Left lung (tissue), 4 donors: ENCODE measurements at regions not wholly inside any gene's neighbourhood (a gene's known extent, or its start where the extent isn't known, plus 50 kb on each side); places are given as distances from the start of the nearest gene placed in this dataset.

Source experiments
- ATAC-seq: fragments of 200-7000 bp; cut with Tn5 transposase; one replicate; pipeline ENCODE4 v1.9.1; 2020; ENCODE audit warnings: moderate library complexity
- DNase-seq, 4 donors: peaks; one replicate each; pipeline ENCODE4 v3.0.0-alpha.2; 2013 to 2020
- H3K27ac ChIP-seq, 2 donors: fragments of 200-600 bp; sonication (generic) in 1 of 2; one replicate each; pipeline versions ENCODE4 v1.5.0 to v1.8.0; 2020 to 2021
- H3K27me3 ChIP-seq, 2 donors: fragments of 200-600 bp; sonication (generic) in 1 of 2; one replicate each; pipeline versions ENCODE4 v1.5.0 to v1.8.0; 2020 to 2021
- H3K36me3 ChIP-seq, 2 donors: fragments of 200-600 bp; sonication (generic) in 1 of 2; one replicate each; pipeline versions ENCODE4 v1.5.0 to v1.8.0; 2020 to 2021
- H3K4me1 ChIP-seq, 2 donors: fragments of 200-600 bp; one replicate each; pipeline ENCODE4 v1.8.0; 2021
- H3K4me3 ChIP-seq, 2 donors: fragments of 200-600 bp; sonication (generic) in 1 of 2; one replicate each; pipeline versions ENCODE4 v1.5.0 to v1.8.0; 2020 to 2021; ENCODE audit warnings: mild to moderate bottlenecking in 1 of 2
- H3K9me3 ChIP-seq, 2 donors: fragments of 200-600 bp; sonication (generic) in 1 of 2; one replicate each; pipeline versions ENCODE4 v1.5.0 to v1.8.0; 2020 to 2021
- intact Hi-C, 2 donors: fragments of 100-400 bp; cut with DNase I; formaldehyde crosslinking; loops; one replicate each; pipeline versions ENCODE4 v1.11.2 to v1.14.2; 2022
- TF ChIP-seq, protein P1 (sequence below), 2 donors: fragments of 200-600 bp; sonication (generic) in 1 of 2; IDR thresholded peaks; one replicate each; pipeline versions ENCODE4 v1.5.0 to v1.8.0; 2021; ENCODE audit warnings: antibody characterized with exemption in 2 of 2
- donor health status: DM: no; HTN: yes; CAD: no.
- donor health status: DM: no; HTN: no; CAD: no.

DNA sequence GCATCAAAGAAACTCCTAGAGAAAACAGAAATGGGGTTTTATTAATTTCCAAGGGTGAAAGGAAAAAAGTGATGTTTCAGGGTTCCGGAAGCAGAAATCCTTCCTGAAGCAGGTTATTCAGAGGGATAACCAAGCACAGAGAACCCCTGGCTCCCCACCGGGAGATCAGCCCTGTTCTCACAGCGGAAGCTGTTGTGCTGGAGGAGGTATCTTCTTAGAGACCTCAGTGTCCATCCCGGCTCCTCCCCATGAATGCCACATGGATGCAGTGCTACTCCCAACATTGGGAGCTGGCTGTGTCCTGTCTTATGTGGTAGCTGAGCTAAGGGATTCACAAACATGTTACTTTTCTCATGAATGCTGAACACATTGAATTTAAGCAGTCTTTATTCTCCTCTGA lies 80.9 kb upstream of the IRX2 start:
- Histone ChIP-seq H3K9me3 (peaks cover 0 to 2% of the 10 kb centered on the region in 2 donors), H3K36me3 (no peaks in the 10 kb centered on the region), H3K27me3 (no peaks in the 10 kb centered on the region), H3K4me1 (no peaks in the 10 kb centered on the region), H3K27ac (no peak overlapping the region), H3K4me3 (no peak overlapping the region)
- TF ChIP-seq, protein P1, sequence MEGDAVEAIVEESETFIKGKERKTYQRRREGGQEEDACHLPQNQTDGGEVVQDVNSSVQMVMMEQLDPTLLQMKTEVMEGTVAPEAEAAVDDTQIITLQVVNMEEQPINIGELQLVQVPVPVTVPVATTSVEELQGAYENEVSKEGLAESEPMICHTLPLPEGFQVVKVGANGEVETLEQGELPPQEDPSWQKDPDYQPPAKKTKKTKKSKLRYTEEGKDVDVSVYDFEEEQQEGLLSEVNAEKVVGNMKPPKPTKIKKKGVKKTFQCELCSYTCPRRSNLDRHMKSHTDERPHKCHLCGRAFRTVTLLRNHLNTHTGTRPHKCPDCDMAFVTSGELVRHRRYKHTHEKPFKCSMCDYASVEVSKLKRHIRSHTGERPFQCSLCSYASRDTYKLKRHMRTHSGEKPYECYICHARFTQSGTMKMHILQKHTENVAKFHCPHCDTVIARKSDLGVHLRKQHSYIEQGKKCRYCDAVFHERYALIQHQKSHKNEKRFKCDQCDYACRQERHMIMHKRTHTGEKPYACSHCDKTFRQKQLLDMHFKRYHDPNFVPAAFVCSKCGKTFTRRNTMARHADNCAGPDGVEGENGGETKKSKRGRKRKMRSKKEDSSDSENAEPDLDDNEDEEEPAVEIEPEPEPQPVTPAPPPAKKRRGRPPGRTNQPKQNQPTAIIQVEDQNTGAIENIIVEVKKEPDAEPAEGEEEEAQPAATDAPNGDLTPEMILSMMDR (IDR thresholded peaks at IDR 0.05), result no peak
- ATAC-seq, result no peak
- intact Hi-C loops, result no loop called here
- no peak for DNase-seq

DNA sequence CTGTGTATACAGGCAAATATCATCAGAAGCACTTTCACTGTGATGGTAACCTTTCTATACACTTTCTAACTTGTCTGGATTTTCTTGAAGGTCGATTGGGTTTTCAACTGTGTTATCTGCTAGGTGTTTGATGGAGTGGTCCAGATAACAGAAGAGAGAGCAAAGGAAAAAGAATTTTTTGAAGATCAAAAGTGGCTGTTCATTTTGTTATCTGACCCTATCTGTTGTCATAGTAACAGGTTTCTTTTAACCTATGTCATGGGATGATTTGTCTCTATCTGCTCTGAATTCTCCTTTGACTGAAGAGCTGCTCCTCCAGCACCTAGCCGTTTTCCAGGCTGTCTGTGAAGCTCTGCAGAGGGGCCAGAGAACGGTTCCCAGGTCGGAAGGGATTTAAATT lies 77.8 kb upstream of the IRX2 start:
- H3K27me3 ChIP-seq, result no peaks in the 10 kb centered on the region
- H3K4me1 ChIP-seq, result no peaks in the 10 kb centered on the region
- ATAC-seq (no peak), DNase-seq (no peak)
- intact Hi-C loops, result no loop called here
- H3K27ac ChIP-seq, result no peak overlapping the region
- TF ChIP-seq, protein P1 (IDR thresholded peaks at IDR 0.05), result no peak
- H3K36me3 ChIP-seq, result no peaks in the 10 kb centered on the region
- peaks cover 0 to 8% of the 10 kb centered on the region in 2 donors for H3K9me3 ChIP-seq
- H3K4me3 ChIP-seq, result no peak overlapping the region

DNA sequence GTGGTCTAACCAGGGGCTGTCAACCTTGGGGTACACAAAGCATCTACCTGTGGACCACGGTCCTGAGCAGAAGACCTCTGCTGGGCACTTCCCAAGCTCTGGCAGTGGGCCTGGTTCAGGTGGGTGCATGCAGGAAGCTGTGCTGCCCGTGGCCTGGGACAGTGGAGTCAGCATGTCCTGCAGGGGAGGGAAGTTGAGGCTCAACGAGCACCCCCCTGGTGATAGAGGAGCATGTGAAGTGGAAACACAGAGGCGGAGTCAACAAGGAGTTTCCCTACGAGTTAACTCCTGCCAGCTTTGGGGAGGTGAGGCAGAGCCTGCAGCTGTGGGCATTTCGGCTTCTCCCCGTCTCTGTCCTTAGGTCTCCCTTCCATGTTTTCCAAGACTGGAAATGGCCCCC lies 67.5 kb upstream of the IRX2 start:
- H3K36me3 ChIP-seq, result no peaks in the 10 kb centered on the region
- ATAC-seq, result no peak
- no peak overlapping the region for H3K27ac ChIP-seq
- no peak overlapping the region for H3K4me3 ChIP-seq
- H3K27me3 ChIP-seq, result no peaks in the 10 kb centered on the region
- intact Hi-C loops, result no loop called here
- DNase-seq, result no peak
- no peaks in the 10 kb centered on the region for H3K4me1 ChIP-seq
- TF ChIP-seq, protein P1 (IDR thresholded peaks at IDR 0.05), result no peak
- H3K9me3 ChIP-seq, result no peaks in the 10 kb centered on the region

DNA sequence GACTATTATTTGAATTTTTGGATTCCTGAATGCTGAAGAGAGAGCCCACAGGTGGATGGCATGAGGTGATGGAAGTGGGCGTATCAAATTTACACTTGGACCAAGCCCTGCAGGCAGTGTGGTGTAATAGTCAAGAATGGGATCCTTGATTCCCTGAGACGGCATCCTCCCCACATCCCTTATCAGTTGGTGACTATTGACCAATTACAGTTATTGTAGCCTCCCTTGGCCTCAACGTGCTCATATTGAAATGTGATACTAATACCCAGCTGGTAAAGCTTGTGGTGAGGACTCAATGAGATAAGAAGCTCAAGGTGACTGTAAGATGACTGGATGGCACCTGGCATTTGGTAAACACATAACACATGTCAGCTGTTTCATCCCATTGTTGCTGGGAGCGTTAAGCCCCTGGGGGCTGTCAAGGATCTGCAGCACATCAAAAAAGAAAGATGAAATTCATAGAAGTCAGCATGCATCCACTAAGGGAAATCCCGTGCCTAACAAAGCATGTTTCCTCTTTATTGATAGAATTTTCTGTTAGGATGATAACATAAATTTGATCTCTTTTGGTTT lies 65.6 kb upstream of the IRX2 start:
- H3K4me1 ChIP-seq, result no peaks in the 10 kb centered on the region
- intact Hi-C loops, result no loop called here
- no peak for DNase-seq
- no peak overlapping the region for H3K4me3 ChIP-seq
- no peak for ATAC-seq
- no peaks in the 10 kb centered on the region for H3K9me3 ChIP-seq
- H3K27me3 ChIP-seq, result no peaks in the 10 kb centered on the region
- H3K36me3 ChIP-seq, result no peaks in the 10 kb centered on the region
- TF ChIP-seq, protein P1 (IDR thresholded peaks at IDR 0.05), result no peak
- H3K27ac ChIP-seq, result no peak overlapping the region

- Histone ChIP-seq H3K27me3 (no peaks in the 10 kb centered on the region), H3K9me3 (no peaks in the 10 kb centered on the region), H3K4me3 (no peak overlapping the region), H3K4me1 (no peaks in the 10 kb centered on the region), H3K27ac (no peak overlapping the region), H3K36me3 (no peaks in the 10 kb centered on the region)
- DNase-seq (no peak), ATAC-seq (no peak)
- intact Hi-C loops, result no loop called here
- TF ChIP-seq, protein P1 (IDR thresholded peaks at IDR 0.05), result no peak
Observed at GRCh38 chr5:2813678-2814077, 62.2 kb upstream of the IRX2 start.
